Stimulated activated naive B cell treated with anti-CD40 and anti-IgM and Interleukin-4, amounts not matched to agents 10 μg/mL and 1 μg/mL and 100 μg/mL, for 72 hours (primary cell): ENCODE measurements at regions not wholly inside any gene's neighbourhood (a gene's known extent, or its start where the extent isn't known, plus 50 kb on each side); places are given as distances from the start of the nearest gene placed in this dataset.

ENCODE experiments used
- ATAC-seq, 2 donors: fragments of 150-1000 bp; cut with Tn5 transposase; replicated peaks; 2 replicates each; pipeline ENCODE4 v1.10.0; 2021; ENCODE audit warnings: moderate library complexity in 1 of 2
- DNase-seq: peaks from one replicate; pipeline ENCODE4 v3.0.0; 2021
- H3K27ac Mint-ChIP-seq: one replicate; pipeline ENCODE4 v1.8.0; 2022; ENCODE audit warnings: mild to moderate bottlenecking, mixed read lengths
- H3K27me3 Mint-ChIP-seq, 2 donors: one replicate each; pipeline ENCODE4 v1.8.0; 2022; ENCODE audit warnings: mixed read lengths in 2 of 2
- H3K36me3 Mint-ChIP-seq, 2 donors: one replicate each; pipeline ENCODE4 v1.8.0; 2022; ENCODE audit warnings: mixed read lengths in 2 of 2, mild to moderate bottlenecking in 1 of 2
- H3K4me1 Mint-ChIP-seq, 2 donors: one replicate each; pipeline ENCODE4 v1.8.0; 2022; ENCODE audit warnings: mixed read lengths in 2 of 2, mild to moderate bottlenecking in 1 of 2
- H3K4me3 Mint-ChIP-seq, 2 donors: one replicate each; pipeline ENCODE4 v1.8.0; 2022; ENCODE audit warnings: mild to moderate bottlenecking in 2 of 2, mixed read lengths in 2 of 2, moderate library complexity in 1 of 2
- H3K9me3 Mint-ChIP-seq, 2 donors: one replicate each; pipeline ENCODE4 v1.8.0; 2022; ENCODE audit warnings: mixed read lengths in 2 of 2, mild to moderate bottlenecking in 1 of 2

- H3K36me3 Mint-ChIP-seq: no peaks in the 10 kb centered on the region
- H3K4me3 Mint-ChIP-seq: no peak overlapping the region
- H3K27ac Mint-ChIP-seq: no peak overlapping the region
- peaks cover 12 to 13% of the 10 kb centered on the region in 2 donors for H3K27me3 Mint-ChIP-seq
- no peak for ATAC-seq
- H3K4me1 Mint-ChIP-seq: peaks cover 0 to 4% of the 10 kb centered on the region in 2 donors
- H3K9me3 Mint-ChIP-seq: no peaks in the 10 kb centered on the region
- no peak for DNase-seq
Observed at GRCh38 chr13:111526922-111527321, 206.5 kb downstream of the TEX29 start.

- H3K27ac Mint-ChIP-seq: no peak overlapping the region
- no peak overlapping the region for H3K4me3 Mint-ChIP-seq
- H3K36me3 Mint-ChIP-seq: no peaks in the 10 kb centered on the region
- ATAC-seq (no peak), DNase-seq (no peak)
- H3K27me3 Mint-ChIP-seq: peaks cover 14 to 15% of the 10 kb centered on the region in 2 donors
- peaks cover 0 to 4% of the 10 kb centered on the region in 2 donors for H3K4me1 Mint-ChIP-seq
- H3K9me3 Mint-ChIP-seq: no peaks in the 10 kb centered on the region
Observed at GRCh38 chr13:111527614-111528229, 207.3 kb downstream of the TEX29 start.

GRCh38 chr13:111528513-111528912, 208.1 kb downstream of the TEX29 start:
- Mint-ChIP-seq H3K4me1 (peaks cover 0 to 4% of the 10 kb centered on the region in 2 donors), H3K4me3 (no peak overlapping the region), H3K27ac (no peak overlapping the region), H3K36me3 (no peaks in the 10 kb centered on the region), H3K9me3 (no peaks in the 10 kb centered on the region), H3K27me3 (peaks cover 21 to 23% of the 10 kb centered on the region in 2 donors)
- ATAC-seq (no peak), DNase-seq (no peak)

GRCh38 chr13:111530137-111530870, 209.9 kb downstream of the TEX29 start:
- H3K27ac Mint-ChIP-seq: no peak overlapping the region
- H3K4me1 Mint-ChIP-seq: peaks cover 0 to 4% of the 10 kb centered on the region in 2 donors
- H3K9me3 Mint-ChIP-seq: no peaks in the 10 kb centered on the region
- ATAC-seq: no peak
- DNase-seq: no peak
- H3K36me3 Mint-ChIP-seq: no peaks in the 10 kb centered on the region
- H3K27me3 Mint-ChIP-seq: peaks cover 29 to 36% of the 10 kb centered on the region in 2 donors
- H3K4me3 Mint-ChIP-seq: no peak overlapping the region

GRCh38 chr13:111531505-111531904, 211.1 kb downstream of the TEX29 start:
- H3K4me1 Mint-ChIP-seq: peaks cover 0 to 4% of the 10 kb centered on the region in 2 donors
- H3K36me3 Mint-ChIP-seq: no peaks in the 10 kb centered on the region
- H3K4me3 Mint-ChIP-seq: no peak overlapping the region
- H3K27me3 Mint-ChIP-seq: peaks cover 37 to 46% of the 10 kb centered on the region in 2 donors
- no peak for ATAC-seq
- DNase-seq: no peak
- H3K9me3 Mint-ChIP-seq: no peaks in the 10 kb centered on the region
- no peak overlapping the region for H3K27ac Mint-ChIP-seq

GRCh38 chr13:111532111-111532510, 211.7 kb downstream of the TEX29 start:
- ATAC-seq (no peak), DNase-seq (no peak)
- Mint-ChIP-seq H3K36me3 (no peaks in the 10 kb centered on the region), H3K27ac (no peak overlapping the region), H3K4me1 (peaks cover 0 to 4% of the 10 kb centered on the region in 2 donors), H3K27me3 (peaks cover 42 to 51% of the 10 kb centered on the region in 2 donors), H3K4me3 (no peak overlapping the region), H3K9me3 (no peaks in the 10 kb centered on the region)

GRCh38 chr13:111533900-111534683, 213.7 kb downstream of the TEX29 start:
- H3K4me3 Mint-ChIP-seq: no peak overlapping the region
- H3K27me3 Mint-ChIP-seq: peaks cover 53 to 61% of the 10 kb centered on the region in 2 donors
- peaks cover 0 to 4% of the 10 kb centered on the region in 2 donors for H3K4me1 Mint-ChIP-seq
- H3K36me3 Mint-ChIP-seq: no peaks in the 10 kb centered on the region
- no peaks in the 10 kb centered on the region for H3K9me3 Mint-ChIP-seq
- no peak overlapping the region for H3K27ac Mint-ChIP-seq
- ATAC-seq (no peak), DNase-seq (no peak)

- ATAC-seq (no peak), DNase-seq (no peak)
- no peaks in the 10 kb centered on the region for H3K36me3 Mint-ChIP-seq
- peaks cover 0 to under 1% of the 10 kb centered on the region in 2 donors for H3K4me1 Mint-ChIP-seq
- no peak overlapping the region for H3K27ac Mint-ChIP-seq
- no peaks in the 10 kb centered on the region for H3K9me3 Mint-ChIP-seq
- no peak overlapping the region for H3K4me3 Mint-ChIP-seq
- peaks cover 49 to 61% of the 10 kb centered on the region in 2 donors for H3K27me3 Mint-ChIP-seq
Observed at GRCh38 chr13:111534751-111535522, 214.5 kb downstream of the TEX29 start.

GRCh38 chr13:111535523-111535811, 215.0 kb downstream of the TEX29 start:
- H3K4me1 Mint-ChIP-seq: no peaks in the 10 kb centered on the region
- ATAC-seq (no peak), DNase-seq (no peak)
- no peak overlapping the region for H3K4me3 Mint-ChIP-seq
- no peaks in the 10 kb centered on the region for H3K9me3 Mint-ChIP-seq
- peaks cover 48 to 60% of the 10 kb centered on the region in 2 donors for H3K27me3 Mint-ChIP-seq
- H3K36me3 Mint-ChIP-seq: no peaks in the 10 kb centered on the region
- no peak overlapping the region for H3K27ac Mint-ChIP-seq

GRCh38 chr13:111536075-111536642, 215.7 kb downstream of the TEX29 start:
- ATAC-seq: no peak
- Mint-ChIP-seq H3K27me3 (peaks cover 48 to 54% of the 10 kb centered on the region in 2 donors), H3K4me1 (no peaks in the 10 kb centered on the region), H3K9me3 (no peaks in the 10 kb centered on the region), H3K36me3 (no peaks in the 10 kb centered on the region), H3K4me3 (no peak overlapping the region), H3K27ac (no peak overlapping the region)
- no peak for DNase-seq

GRCh38 chr13:111537115-111537728, 216.8 kb downstream of the TEX29 start:
- Mint-ChIP-seq H3K9me3 (no peaks in the 10 kb centered on the region), H3K4me3 (no peak overlapping the region)
- no peak for ATAC-seq

GRCh38 chr13:111537843-111538499, 217.5 kb downstream of the TEX29 start:
- ATAC-seq: no peak
- DNase-seq: no peak
- no peak overlapping the region for H3K4me3 Mint-ChIP-seq
- no peak overlapping the region for H3K27ac Mint-ChIP-seq
- H3K36me3 Mint-ChIP-seq: no peaks in the 10 kb centered on the region
- H3K27me3 Mint-ChIP-seq: peaks cover 36 to 43% of the 10 kb centered on the region in 2 donors
- H3K4me1 Mint-ChIP-seq: no peaks in the 10 kb centered on the region
- no peaks in the 10 kb centered on the region for H3K9me3 Mint-ChIP-seq

More at GRCh38 chr13:111537115-111537728, 216.8 kb downstream of the TEX29 start:
- DNase-seq: no peak
- H3K27me3 Mint-ChIP-seq: peaks cover 39 to 46% of the 10 kb centered on the region in 2 donors
- H3K36me3 Mint-ChIP-seq: no peaks in the 10 kb centered on the region
- no peak overlapping the region for H3K27ac Mint-ChIP-seq
- no peaks in the 10 kb centered on the region for H3K4me1 Mint-ChIP-seq

- Mint-ChIP-seq H3K9me3 (peaks cover 0 to 3% of the 10 kb centered on the region in 2 donors), H3K36me3 (no peaks in the 10 kb centered on the region), H3K4me1 (no peaks in the 10 kb centered on the region), H3K27me3 (peaks cover 32 to 34% of the 10 kb centered on the region in 2 donors), H3K4me3 (no peak overlapping the region), H3K27ac (no peak overlapping the region)
- DNase-seq (no peak), ATAC-seq (no peak)
Observed at GRCh38 chr13:111539252-111539651, 218.8 kb downstream of the TEX29 start.
